ENCODE measurements at regions not wholly inside any gene's neighbourhood (a gene's known extent, or its start where the extent isn't known, plus 50 kb on each side); places are given as distances from the start of the nearest gene placed in this dataset.

DNA sequence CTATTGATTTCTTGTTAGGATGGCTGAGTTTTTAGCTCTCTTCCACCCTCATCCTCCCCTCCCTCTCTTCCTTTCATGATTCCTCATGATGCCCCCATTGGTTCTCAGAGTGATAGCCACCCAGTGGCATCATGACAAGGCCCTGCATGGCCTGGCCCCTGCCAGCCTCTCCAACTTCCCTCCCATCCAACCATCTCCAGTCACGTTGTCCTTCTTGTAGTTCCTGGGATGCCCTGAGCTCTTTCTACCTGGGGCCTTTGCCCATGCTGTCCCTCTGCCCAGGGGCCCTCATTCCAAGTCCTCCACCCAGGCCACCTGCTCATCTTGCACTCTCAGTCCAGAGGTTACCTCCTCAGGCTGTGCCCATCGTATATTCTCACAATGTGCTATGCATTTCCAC, 247.5 kb downstream of the TFCP2L1 start:
- H3K27ac ChIP-seq (ENCODE audit: low read depth, low read length) = no peak overlapping the region
- H3K36me3 ChIP-seq (ENCODE audit: control insufficient read depth, insufficient read depth, low read length) = no peaks in the 10 kb centered on the region
- no peaks in the 10 kb centered on the region for H3K9me3 ChIP-seq (ENCODE audit: control insufficient read depth, insufficient read depth, low read length)
- no peak overlapping the region for H3K9ac ChIP-seq (ENCODE audit: low read depth, low read length)
- H3K4me1 ChIP-seq (ENCODE audit: control insufficient read depth, insufficient read depth, low read length) = no peaks in the 10 kb centered on the region
- H3K27me3 ChIP-seq (ENCODE audit: control insufficient read depth, insufficient read depth, low read length) = peaks cover 25% of the 10 kb centered on the region
- no peak overlapping the region for H3K4me3 ChIP-seq (ENCODE audit: low read depth, low read length)

DNA sequence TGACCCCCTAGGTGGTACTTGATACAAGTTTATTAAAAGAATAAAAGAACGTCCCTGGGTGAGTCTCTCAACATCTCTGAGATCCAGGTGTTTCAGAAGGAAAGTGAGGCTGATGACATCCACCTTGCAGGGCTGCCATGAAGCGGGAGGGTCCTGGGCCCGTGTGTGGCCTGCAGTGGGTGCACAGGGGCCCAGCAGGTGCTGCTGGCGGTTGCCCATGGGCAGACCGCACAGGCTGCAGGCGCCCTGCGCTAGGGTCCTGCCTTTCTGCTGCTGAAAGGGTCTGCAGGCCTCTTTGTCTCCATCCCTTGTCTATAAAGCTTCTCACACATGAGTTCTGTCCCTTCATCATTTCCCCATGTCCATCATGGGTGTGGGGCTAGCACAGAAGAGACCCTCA, 247.0 kb downstream of the TFCP2L1 start:
- no peaks in the 10 kb centered on the region for H3K36me3 ChIP-seq (ENCODE audit: control insufficient read depth, insufficient read depth, low read length)
- H3K4me3 ChIP-seq (ENCODE audit: low read depth, low read length) = no peak overlapping the region
- H3K27ac ChIP-seq (ENCODE audit: low read depth, low read length) = no peak overlapping the region
- H3K4me1 ChIP-seq (ENCODE audit: control insufficient read depth, insufficient read depth, low read length) = no peaks in the 10 kb centered on the region
- no peak overlapping the region for H3K9ac ChIP-seq (ENCODE audit: low read depth, low read length)
- no peaks in the 10 kb centered on the region for H3K9me3 ChIP-seq (ENCODE audit: control insufficient read depth, insufficient read depth, low read length)
- H3K27me3 ChIP-seq (ENCODE audit: control insufficient read depth, insufficient read depth, low read length) = peaks cover 20% of the 10 kb centered on the region; the same call in 1 of the 2 replicates

DNA sequence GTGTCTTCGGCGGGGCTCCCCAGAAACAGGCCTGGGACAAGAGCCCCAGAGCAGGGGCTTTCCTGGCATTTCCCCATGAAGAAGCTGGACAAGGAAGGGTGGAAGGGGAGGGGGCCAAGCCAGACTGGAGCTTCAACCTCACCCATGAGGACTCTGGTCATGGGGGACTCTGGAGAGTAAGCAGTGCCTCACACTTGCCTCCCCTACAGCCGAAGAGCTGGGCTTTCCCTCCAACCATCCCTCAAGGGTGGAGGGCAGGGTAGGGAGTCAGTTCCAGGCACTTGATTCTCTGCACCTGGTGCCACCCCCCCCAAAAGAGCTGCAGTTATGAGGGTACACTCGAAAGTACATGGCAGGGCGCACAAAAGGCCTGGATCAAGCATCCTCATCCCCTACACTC, 246.6 kb downstream of the TFCP2L1 start:
- Histone ChIP-seq H3K27me3 (ENCODE audit: control insufficient read depth, insufficient read depth, low read length) (peaks cover 20% of the 10 kb centered on the region; the same call in 1 of the 2 replicates), H3K4me3 (ENCODE audit: low read depth, low read length) (no peak overlapping the region), H3K36me3 (ENCODE audit: control insufficient read depth, insufficient read depth, low read length) (no peaks in the 10 kb centered on the region), H3K4me1 (ENCODE audit: control insufficient read depth, insufficient read depth, low read length) (no peaks in the 10 kb centered on the region), H3K9ac (ENCODE audit: low read depth, low read length) (no peak overlapping the region), H3K9me3 (ENCODE audit: control insufficient read depth, insufficient read depth, low read length) (no peaks in the 10 kb centered on the region), H3K27ac (ENCODE audit: low read depth, low read length) (no peak overlapping the region)

DNA sequence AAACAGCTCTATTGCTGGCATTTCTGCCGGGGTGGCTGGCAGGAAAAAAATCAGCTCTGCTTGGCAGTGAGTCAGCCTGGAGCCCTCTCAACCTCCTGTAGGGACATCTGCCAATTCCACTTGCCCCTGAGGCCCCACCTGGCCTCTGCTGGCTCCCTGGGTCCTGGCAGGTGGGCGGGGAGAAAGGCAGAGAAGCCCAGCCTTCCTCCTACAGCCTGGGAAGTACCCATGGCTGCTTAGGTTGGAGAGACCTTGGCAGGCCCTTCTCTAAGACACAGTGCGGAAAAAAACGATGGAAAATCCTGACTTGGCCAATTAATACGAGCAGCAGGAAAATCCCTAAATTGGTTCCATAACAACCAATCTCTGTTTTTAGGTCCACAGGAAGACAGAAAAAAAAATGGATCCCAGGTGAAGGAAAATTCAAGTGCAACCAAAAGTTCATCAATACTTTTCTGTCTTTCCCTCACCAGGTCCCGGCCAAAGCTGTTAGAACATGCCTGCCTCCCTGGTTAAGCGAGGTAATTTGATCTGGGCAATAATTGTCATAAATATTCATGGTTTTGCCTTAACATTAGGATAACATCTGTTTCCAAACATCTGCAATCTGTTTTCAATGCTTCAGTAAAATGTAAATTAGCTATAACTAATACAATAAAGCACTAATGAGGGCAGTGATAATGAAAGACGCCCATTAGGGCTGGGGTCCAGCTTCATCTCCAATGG, 245.9 kb downstream of the TFCP2L1 start:
- no peak overlapping the region for H3K27ac ChIP-seq (ENCODE audit: low read depth, low read length)
- no peak overlapping the region for H3K4me3 ChIP-seq (ENCODE audit: low read depth, low read length)
- no peak overlapping the region for H3K9ac ChIP-seq (ENCODE audit: low read depth, low read length)

DNA sequence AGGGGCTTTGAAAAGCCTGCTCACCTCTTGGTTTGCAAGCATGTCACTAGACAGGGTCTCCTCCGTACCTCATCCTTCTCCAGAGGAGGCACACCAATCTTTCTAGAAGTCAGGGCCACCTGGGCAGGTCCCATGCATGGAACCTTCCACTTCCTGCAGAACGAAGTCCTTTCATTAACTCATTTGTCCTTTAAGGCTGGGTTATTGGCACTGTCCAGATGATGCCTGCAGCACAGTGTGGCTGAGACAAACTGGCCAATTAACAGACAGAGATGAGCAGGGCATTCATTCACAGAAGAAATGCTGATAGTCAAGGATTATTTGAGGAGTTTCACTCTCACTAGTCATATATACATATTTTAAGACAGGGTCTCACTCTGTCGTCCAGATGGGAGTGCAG, 245.3 kb downstream of the TFCP2L1 start:
- Histone ChIP-seq H3K4me3 (ENCODE audit: low read depth, low read length) (no peak overlapping the region), H3K36me3 (ENCODE audit: control insufficient read depth, insufficient read depth, low read length) (no peaks in the 10 kb centered on the region), H3K9ac (ENCODE audit: low read depth, low read length) (no peak overlapping the region), H3K27ac (ENCODE audit: low read depth, low read length) (no peak overlapping the region), H3K9me3 (ENCODE audit: control insufficient read depth, insufficient read depth, low read length) (no peaks in the 10 kb centered on the region), H3K4me1 (ENCODE audit: control insufficient read depth, insufficient read depth, low read length) (no peaks in the 10 kb centered on the region), H3K27me3 (ENCODE audit: control insufficient read depth, insufficient read depth, low read length) (peaks cover 10% of the 10 kb centered on the region; the same call in 1 of the 2 replicates)

More for the DNA sequence above, 245.9 kb downstream of the TFCP2L1 start:
- Histone ChIP-seq H3K4me1 (ENCODE audit: control insufficient read depth, insufficient read depth, low read length) (no peaks in the 10 kb centered on the region), H3K9me3 (ENCODE audit: control insufficient read depth, insufficient read depth, low read length) (no peaks in the 10 kb centered on the region), H3K36me3 (ENCODE audit: control insufficient read depth, insufficient read depth, low read length) (no peaks in the 10 kb centered on the region), H3K27me3 (ENCODE audit: control insufficient read depth, insufficient read depth, low read length) (peaks cover 16% of the 10 kb centered on the region; the same call in 1 of the 2 replicates)

DNA sequence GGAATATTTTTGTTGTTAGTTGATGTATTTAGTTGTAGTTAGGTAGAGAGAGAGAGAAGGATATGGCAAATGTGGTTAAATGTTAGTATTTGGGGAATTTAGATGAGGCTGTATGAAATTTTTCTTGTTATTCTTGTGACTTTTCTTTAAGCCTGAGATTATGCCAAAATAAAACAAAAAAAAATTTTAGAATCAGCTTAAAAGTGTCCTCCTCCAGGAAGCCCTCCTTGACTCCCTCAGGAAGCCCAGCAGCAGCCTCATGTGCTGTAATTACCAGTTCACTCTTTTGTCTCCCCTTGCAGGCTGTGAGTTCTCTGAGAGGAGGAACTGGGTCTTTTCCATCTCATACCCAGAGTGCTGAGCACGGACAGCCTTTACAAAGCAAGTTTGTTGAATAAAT, 243.5 kb downstream of the TFCP2L1 start:
- Histone ChIP-seq H3K27me3 (ENCODE audit: control insufficient read depth, insufficient read depth, low read length) (peaks cover 10% of the 10 kb centered on the region; the same call in 1 of the 2 replicates), H3K4me3 (ENCODE audit: low read depth, low read length) (no peak overlapping the region), H3K9me3 (ENCODE audit: control insufficient read depth, insufficient read depth, low read length) (no peaks in the 10 kb centered on the region), H3K9ac (ENCODE audit: low read depth, low read length) (no peak overlapping the region), H3K27ac (ENCODE audit: low read depth, low read length) (no peak overlapping the region), H3K4me1 (ENCODE audit: control insufficient read depth, insufficient read depth, low read length) (no peaks in the 10 kb centered on the region), H3K36me3 (ENCODE audit: control insufficient read depth, insufficient read depth, low read length) (no peaks in the 10 kb centered on the region)

DNA sequence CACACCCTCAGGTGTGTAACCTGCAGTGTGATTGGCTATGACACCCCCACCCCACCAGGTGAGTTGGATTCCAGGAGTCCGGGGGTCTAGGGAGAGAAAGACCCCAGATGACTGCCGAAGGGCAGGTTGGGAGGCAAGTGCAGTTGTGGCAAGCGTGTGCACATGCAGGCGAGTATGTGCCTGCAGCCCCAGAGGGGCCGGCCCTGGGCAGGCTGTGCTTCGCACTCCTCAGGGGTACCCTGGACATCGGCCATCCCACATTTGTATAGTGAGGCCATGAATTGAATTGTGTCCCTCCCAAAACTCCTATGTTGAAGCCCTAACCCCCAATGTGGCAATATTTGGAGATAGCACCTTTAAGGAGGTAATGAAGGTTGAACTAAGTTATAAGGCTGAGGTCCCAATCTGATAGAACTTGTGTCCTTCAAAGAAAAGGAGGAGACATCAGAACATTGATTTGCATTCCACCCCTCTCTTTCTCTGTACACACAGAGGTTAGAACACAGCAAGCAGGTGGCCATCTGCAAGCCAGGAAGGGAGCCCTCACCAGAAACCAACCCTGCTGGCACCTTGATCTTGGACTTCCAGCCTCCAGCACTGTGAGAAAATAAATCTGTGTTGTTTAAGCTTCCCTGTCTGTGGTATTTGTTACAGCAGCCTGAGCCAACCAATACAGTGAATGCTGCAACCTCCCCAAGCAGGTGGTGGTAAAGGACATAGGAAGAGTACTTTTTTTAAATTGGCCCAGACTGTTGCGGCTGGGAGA, 241.8 kb downstream of the TFCP2L1 start:
- no peak overlapping the region for H3K27ac ChIP-seq (ENCODE audit: low read depth, low read length)
- H3K9ac ChIP-seq (ENCODE audit: low read depth, low read length) = no peak overlapping the region
- peaks cover 5% of the 10 kb centered on the region; the same call in 1 of the 2 replicates for H3K27me3 ChIP-seq (ENCODE audit: control insufficient read depth, insufficient read depth, low read length)
- no peaks in the 10 kb centered on the region for H3K4me1 ChIP-seq (ENCODE audit: control insufficient read depth, insufficient read depth, low read length)
- no peak overlapping the region for H3K4me3 ChIP-seq (ENCODE audit: low read depth, low read length)
- no peaks in the 10 kb centered on the region for H3K9me3 ChIP-seq (ENCODE audit: control insufficient read depth, insufficient read depth, low read length)
- H3K36me3 ChIP-seq (ENCODE audit: control insufficient read depth, insufficient read depth, low read length) = no peaks in the 10 kb centered on the region

DNA sequence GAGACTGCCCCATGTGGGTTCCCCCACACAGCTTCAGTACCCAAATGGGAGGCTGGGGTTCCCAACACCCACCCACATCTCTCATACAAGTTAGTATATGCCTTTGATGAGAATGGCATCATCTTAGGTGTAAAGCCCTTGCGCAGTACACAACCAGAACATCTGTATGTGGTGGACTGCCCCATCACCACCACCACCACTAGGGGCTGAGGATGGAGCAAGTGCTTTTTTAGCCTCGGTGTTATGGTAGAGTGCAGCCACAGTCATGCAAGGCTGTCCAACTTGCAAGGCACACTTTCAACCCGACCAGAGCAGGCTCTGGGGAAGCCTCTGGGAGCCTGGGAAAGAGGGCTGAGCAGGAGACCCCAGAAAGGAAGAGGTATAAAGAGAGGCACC, 241.2 kb downstream of the TFCP2L1 start:
- H3K9me3 ChIP-seq (ENCODE audit: control insufficient read depth, insufficient read depth, low read length) = no peaks in the 10 kb centered on the region
- H3K27me3 ChIP-seq (ENCODE audit: control insufficient read depth, insufficient read depth, low read length) = peaks cover 5% of the 10 kb centered on the region; the same call in 1 of the 2 replicates
- no peak overlapping the region for H3K27ac ChIP-seq (ENCODE audit: low read depth, low read length)
- H3K4me3 ChIP-seq (ENCODE audit: low read depth, low read length) = no peak overlapping the region
- no peaks in the 10 kb centered on the region for H3K4me1 ChIP-seq (ENCODE audit: control insufficient read depth, insufficient read depth, low read length)
- H3K9ac ChIP-seq (ENCODE audit: low read depth, low read length) = no peak overlapping the region
- H3K36me3 ChIP-seq (ENCODE audit: control insufficient read depth, insufficient read depth, low read length) = no peaks in the 10 kb centered on the region

DNA sequence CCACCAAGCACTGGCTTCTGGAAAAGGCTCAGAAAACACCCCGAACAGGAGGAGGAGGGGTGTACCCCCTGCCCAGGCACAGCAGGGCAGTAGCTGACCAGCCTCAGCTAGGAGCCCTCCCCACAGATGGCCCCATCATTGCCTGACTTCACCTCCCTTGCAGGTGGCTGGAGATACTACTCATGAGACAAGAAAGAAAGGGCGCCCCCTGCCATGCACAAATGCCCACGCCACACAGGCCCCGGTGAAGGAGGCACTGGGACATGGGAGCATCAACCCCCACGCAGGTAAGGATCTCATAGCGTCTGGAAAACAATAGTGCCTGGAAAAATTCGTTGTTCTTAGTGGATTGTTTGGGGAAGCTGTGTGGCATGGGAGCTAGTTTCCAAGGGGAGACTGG, 240.6 kb downstream of the TFCP2L1 start:
- H3K27ac ChIP-seq (ENCODE audit: low read depth, low read length) = no peak overlapping the region
- peaks cover 5% of the 10 kb centered on the region; the same call in 1 of the 2 replicates for H3K27me3 ChIP-seq (ENCODE audit: control insufficient read depth, insufficient read depth, low read length)
- no peaks in the 10 kb centered on the region for H3K36me3 ChIP-seq (ENCODE audit: control insufficient read depth, insufficient read depth, low read length)
- no peak overlapping the region for H3K9ac ChIP-seq (ENCODE audit: low read depth, low read length)
- H3K4me3 ChIP-seq (ENCODE audit: low read depth, low read length) = no peak overlapping the region
- H3K9me3 ChIP-seq (ENCODE audit: control insufficient read depth, insufficient read depth, low read length) = no peaks in the 10 kb centered on the region
- no peaks in the 10 kb centered on the region for H3K4me1 ChIP-seq (ENCODE audit: control insufficient read depth, insufficient read depth, low read length)

DNA sequence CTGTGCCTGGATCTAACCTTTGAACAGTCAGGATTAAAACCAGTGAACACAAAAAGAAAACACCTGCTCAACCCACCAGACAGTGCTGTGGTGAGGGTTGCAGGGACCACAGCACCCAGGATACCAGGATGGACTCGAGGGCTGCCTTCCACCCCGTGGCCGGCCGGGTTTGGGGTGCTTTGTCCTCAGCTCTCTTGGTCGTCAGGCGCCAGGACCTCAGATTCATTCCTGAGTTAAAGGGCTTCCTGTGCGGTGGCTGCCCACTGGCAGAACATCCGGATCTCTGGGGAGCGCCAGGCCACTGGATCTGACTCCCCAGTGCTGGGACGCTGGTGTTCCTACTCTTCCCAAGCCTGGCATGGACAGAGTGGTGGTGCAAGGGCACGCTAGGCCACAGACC, 239.8 kb downstream of the TFCP2L1 start:
- Histone ChIP-seq H3K27me3 (ENCODE audit: control insufficient read depth, insufficient read depth, low read length) (peaks cover 5% of the 10 kb centered on the region; the same call in 1 of the 2 replicates), H3K4me1 (ENCODE audit: control insufficient read depth, insufficient read depth, low read length) (no peaks in the 10 kb centered on the region), H3K9me3 (ENCODE audit: control insufficient read depth, insufficient read depth, low read length) (no peaks in the 10 kb centered on the region), H3K4me3 (ENCODE audit: low read depth, low read length) (no peak overlapping the region), H3K9ac (ENCODE audit: low read depth, low read length) (no peak overlapping the region), H3K27ac (ENCODE audit: low read depth, low read length) (no peak overlapping the region), H3K36me3 (ENCODE audit: control insufficient read depth, insufficient read depth, low read length) (no peaks in the 10 kb centered on the region)

DNA sequence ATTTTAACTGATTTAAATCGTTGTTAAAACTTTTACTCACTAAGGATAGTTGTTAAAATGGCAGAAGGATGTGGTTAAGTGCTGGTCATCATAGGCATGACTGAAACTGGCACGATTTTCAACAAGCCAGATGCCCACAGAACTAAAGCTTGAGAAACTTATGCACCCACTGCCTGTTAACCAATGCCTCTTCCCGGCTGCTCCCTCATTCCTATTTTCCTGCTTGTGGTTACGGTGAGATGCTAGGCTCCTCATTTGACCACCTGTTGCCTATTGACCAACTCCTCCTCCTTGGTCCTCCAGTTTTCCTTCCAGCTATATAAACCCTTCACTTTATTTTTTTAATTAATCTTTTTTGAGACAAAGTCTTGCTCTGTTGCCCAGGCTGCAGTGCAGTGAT, 238.7 kb downstream of the TFCP2L1 start:
- Histone ChIP-seq H3K27me3 (ENCODE audit: control insufficient read depth, insufficient read depth, low read length) (peaks cover 5% of the 10 kb centered on the region; the same call in 1 of the 2 replicates), H3K4me3 (ENCODE audit: low read depth, low read length) (no peak overlapping the region)

More for the DNA sequence above, 238.7 kb downstream of the TFCP2L1 start:
- no peak overlapping the region for H3K9ac ChIP-seq (ENCODE audit: low read depth, low read length)
- no peaks in the 10 kb centered on the region for H3K9me3 ChIP-seq (ENCODE audit: control insufficient read depth, insufficient read depth, low read length)
- H3K27ac ChIP-seq (ENCODE audit: low read depth, low read length) = no peak overlapping the region
- no peaks in the 10 kb centered on the region for H3K36me3 ChIP-seq (ENCODE audit: control insufficient read depth, insufficient read depth, low read length)
- no peaks in the 10 kb centered on the region for H3K4me1 ChIP-seq (ENCODE audit: control insufficient read depth, insufficient read depth, low read length)

Data from HUES48 (cell line).